ENCODE measurements at regions not wholly inside any gene's neighbourhood (a gene's known extent, or its start where the extent isn't known, plus 50 kb on each side); places are given as distances from the start of the nearest gene placed in this dataset.
A peak's percentile ranks its signal among the peaks of the same experiment; 100 is the strongest.

DNA sequence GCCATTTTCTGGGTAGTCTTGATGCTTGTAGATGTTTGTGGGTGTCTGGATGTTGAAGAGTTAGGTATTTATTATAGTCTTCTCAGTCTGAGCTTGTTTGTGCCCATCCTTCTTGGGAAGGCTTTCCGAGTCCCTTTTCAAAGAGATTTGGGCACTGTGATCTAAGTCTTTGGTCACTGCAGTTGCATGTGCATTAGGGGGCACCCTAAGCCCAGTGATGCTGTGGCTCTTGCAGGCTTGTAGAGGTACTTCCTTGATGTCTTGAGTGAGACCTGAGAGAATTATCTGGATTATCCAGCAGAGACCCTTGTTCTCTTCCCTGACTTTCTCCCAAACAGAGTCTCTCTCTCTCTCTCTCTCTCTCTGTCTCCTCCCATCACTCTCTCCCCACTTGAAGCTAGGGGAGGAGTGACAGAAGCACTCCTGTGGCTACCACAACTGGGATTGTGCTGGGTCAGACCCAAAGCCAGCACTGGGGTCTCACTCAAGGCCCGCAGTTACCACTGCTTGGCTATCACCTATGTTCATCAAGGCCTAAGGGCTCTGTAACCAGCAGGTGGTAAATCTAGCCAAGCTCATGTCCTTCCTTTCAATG, 68.5 kb downstream of the TMCO5A start:
- intact Hi-C loops (cut with DNase I) = no loop called here
- H3K27me3 ChIP-seq = no peaks in the 10 kb centered on the region
- no peaks in the 10 kb centered on the region for H3K9me3 ChIP-seq
- H3K4me1 ChIP-seq = no peaks in the 10 kb centered on the region
- no peaks in the 10 kb centered on the region for H3K36me3 ChIP-seq
- no peak overlapping the region for H3K4me3 ChIP-seq
- peak in 1 of 2 donors; percentile 73 for DNase-seq (ENCODE audit: low spot score in 2 of 2)
- no peak overlapping the region for H3K27ac ChIP-seq
- TF ChIP-seq, protein P1, sequence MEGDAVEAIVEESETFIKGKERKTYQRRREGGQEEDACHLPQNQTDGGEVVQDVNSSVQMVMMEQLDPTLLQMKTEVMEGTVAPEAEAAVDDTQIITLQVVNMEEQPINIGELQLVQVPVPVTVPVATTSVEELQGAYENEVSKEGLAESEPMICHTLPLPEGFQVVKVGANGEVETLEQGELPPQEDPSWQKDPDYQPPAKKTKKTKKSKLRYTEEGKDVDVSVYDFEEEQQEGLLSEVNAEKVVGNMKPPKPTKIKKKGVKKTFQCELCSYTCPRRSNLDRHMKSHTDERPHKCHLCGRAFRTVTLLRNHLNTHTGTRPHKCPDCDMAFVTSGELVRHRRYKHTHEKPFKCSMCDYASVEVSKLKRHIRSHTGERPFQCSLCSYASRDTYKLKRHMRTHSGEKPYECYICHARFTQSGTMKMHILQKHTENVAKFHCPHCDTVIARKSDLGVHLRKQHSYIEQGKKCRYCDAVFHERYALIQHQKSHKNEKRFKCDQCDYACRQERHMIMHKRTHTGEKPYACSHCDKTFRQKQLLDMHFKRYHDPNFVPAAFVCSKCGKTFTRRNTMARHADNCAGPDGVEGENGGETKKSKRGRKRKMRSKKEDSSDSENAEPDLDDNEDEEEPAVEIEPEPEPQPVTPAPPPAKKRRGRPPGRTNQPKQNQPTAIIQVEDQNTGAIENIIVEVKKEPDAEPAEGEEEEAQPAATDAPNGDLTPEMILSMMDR (IDR thresholded peaks at IDR 0.05) = peak in 2 of 3 experiments; percentile 39

DNA sequence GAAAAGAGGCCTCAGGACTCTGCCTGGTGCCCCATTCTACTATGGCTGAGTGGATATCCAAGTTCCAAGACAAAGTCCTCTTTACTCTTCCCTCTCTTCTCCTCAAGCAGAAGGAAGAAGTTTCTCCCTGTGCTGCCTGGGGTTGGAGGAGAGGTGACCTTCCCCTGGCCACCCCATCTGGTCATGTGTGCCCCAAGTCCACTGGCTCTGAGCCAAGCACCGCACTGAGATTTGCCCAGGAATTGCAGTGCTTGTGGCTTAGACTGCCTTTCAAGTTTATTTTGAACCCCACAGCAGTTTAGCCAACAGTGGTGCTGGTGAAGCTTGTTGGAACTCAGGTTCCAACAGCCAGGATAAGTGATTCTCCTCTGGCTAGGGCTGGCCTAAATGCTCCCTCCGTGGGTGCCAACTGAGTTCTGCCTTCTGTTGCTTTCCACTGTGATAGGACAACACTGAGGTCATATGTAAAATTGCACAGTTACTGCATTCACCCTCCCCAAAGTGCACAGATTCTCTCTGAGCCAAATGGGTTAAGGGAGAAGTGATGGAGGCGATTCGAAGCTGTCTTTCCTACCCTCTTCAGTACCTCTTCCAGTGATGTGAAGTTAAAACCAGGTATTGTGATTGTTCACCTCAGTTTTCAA, 69.9 kb downstream of the TMCO5A start:
- intact Hi-C loops (cut with DNase I) = no loop called here
- TF ChIP-seq, protein P1 (IDR thresholded peaks at IDR 0.05) = no peak
- no peak for DNase-seq (ENCODE audit: low spot score in 2 of 2)
- Histone ChIP-seq H3K36me3 (no peaks in the 10 kb centered on the region), H3K4me1 (no peaks in the 10 kb centered on the region), H3K9me3 (no peaks in the 10 kb centered on the region), H3K4me3 (no peak overlapping the region), H3K27ac (no peak overlapping the region), H3K27me3 (no peaks in the 10 kb centered on the region)

DNA sequence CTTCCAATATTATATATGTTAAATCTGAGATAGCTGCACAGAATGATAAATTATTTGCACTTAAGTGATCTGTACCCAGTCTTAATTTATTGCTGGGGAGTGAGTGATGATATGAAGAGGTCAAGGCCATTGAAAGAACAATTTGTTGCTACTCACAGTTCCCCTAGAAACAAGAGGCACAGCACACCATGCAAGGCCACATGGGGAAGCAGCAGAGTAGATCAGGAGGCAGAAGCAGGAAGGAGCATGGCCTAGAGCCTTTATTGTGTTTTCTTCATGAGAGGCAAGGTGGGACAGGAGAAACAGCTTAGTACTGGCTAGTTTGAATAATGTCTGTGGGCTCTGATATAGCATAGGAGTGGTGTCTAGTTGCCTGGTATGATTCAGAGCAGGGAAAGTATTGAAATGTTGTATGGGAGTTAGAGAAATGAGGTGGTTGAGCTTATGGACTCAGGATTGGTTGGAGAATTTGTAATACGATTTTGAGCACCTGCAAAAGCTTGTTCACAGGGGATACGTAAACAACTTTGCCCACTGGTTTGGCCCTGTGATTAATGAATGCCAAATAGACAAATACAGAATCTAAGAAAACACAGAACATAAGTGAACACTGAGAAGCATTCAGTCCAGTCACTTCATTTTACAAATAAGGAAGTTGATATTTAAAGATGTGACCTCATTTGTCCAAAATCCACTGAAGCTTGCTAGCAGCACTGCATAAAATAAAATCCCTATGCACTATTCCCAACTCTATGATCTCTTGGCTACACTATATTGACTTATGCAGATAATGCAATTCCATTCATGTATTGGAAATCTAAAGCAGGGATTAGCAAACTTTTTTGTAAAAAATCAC, 71.7 kb downstream of the TMCO5A start:
- TF ChIP-seq, protein P1 (IDR thresholded peaks at IDR 0.05) = no peak
- Histone ChIP-seq H3K27ac (peak overlapping the region in 1 of 2 donors; percentile 5), H3K36me3 (no peaks in the 10 kb centered on the region), H3K4me3 (no peak overlapping the region), H3K9me3 (no peaks in the 10 kb centered on the region), H3K4me1 (no peaks in the 10 kb centered on the region), H3K27me3 (no peaks in the 10 kb centered on the region)
- DNase-seq (ENCODE audit: low spot score in 2 of 2) = no peak
- intact Hi-C loops (cut with DNase I) = no loop called here

DNA sequence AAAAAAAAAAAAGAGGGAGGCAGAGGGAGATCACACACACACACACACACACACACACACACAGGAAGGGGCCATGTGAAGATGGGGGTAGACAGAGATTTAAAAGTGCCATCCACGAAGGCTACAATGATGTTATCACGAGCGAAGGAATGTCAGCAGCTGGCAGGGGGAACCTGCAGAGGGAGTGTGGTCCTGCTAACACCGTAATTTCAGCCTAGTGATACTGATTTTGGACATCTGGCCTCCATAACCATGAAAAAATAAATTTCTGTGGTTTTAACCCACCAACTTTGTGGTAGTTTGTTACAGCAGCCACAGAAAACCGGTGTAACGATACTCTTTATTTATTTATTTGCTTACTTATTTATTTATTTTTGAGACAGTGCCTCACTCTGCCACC, 76.0 kb downstream of the TMCO5A start:
- no peak for DNase-seq (ENCODE audit: low spot score in 2 of 2)
- Histone ChIP-seq H3K27me3 (no peaks in the 10 kb centered on the region), H3K4me3 (no peak overlapping the region), H3K27ac (no peak overlapping the region), H3K36me3 (no peaks in the 10 kb centered on the region), H3K9me3 (no peaks in the 10 kb centered on the region), H3K4me1 (no peaks in the 10 kb centered on the region)
- TF ChIP-seq, protein P1 (IDR thresholded peaks at IDR 0.05) = no peak
- intact Hi-C loops (cut with DNase I) = no loop called here

DNA sequence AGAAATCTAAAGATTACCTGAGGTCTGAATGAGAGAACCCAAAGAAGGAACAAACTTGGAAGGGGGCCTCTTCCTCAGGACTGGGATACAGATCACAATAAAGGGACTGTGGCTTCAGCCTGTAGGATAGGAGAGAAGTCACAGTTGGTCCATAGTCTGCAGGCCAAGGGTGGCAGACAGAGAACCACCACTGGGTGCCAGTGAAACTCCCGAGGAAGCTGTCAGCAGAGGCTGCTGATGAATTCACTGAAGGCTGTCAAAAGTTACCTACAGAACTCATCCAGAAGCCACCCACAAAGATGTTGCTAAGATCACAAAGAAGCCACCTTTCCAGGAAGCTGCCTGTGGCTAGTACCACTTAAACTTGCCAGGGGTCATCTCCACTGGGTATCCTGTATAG, 78.5 kb downstream of the TMCO5A start:
- DNase-seq (ENCODE audit: low spot score in 2 of 2) = no peak
- Histone ChIP-seq H3K27me3 (no peaks in the 10 kb centered on the region), H3K36me3 (no peaks in the 10 kb centered on the region), H3K9me3 (no peaks in the 10 kb centered on the region), H3K4me3 (no peak overlapping the region), H3K27ac (no peak overlapping the region), H3K4me1 (no peaks in the 10 kb centered on the region)
- TF ChIP-seq, protein P1 (IDR thresholded peaks at IDR 0.05) = no peak
- intact Hi-C loops (cut with DNase I) = no loop called here
